ENCODE measurements at regions not wholly inside any gene's neighbourhood (a gene's known extent, or its start where the extent isn't known, plus 50 kb on each side); places are given as distances from the start of the nearest gene placed in this dataset.

DNA sequence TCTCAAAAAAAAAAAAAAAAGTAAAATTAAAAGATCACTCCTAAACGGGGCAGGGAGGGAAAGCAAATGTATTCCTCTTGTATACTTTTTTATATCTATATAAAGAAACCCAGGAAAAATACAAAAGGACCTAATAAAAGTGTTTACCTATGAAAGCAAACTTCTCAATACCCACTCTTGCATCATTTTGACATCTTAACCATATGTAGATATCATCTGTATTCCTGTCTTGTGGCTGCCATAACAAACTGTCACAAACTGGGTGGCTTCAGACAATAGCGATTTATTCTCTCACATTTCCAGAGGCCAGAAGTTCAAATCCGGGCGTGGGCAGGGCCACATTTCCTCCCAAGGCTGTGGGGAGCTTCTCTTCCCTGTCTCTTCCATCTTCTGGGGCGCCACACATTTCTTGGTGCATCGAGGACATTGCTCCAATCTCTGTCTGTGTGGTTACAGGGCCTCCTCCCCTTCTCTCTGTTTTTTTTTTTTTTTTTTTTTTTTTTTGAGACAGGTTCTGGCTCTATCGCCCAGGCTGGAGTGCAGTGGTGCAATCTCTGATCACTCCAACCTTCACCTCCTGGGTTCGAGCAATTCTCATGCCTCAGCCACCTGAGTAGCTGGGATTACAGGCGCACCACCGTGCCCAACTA is 58.4 kb upstream of the IL17B start:
- no peaks in the 10 kb centered on the region for H3K79me2 ChIP-seq (ENCODE audit: control insufficient read depth, insufficient read depth, low read length)
- ChIA-PET CTCF (no interaction called here), POLR2A (interaction anchor here (0.7 kb wide), 1 partner anchor 125 kb away, joined by 6 read pairs; no protein-coding TSS in a partner anchor)
- no peaks in the 10 kb centered on the region for H3K9me3 ChIP-seq (replicated peaks; ENCODE audit: control insufficient read depth, insufficient read depth, low read length)
- no peaks in the 10 kb centered on the region for H3K27me3 ChIP-seq (ENCODE audit: control insufficient read depth in 2 of 2, insufficient read depth in 2 of 2, low read length in 2 of 2)
- H3K4me1 ChIP-seq (ENCODE audit: control insufficient read depth, extremely low read depth, insufficient read depth, low read length) = peaks cover 12% of the 10 kb centered on the region
- H3K36me3 ChIP-seq (ENCODE audit: control insufficient read depth in 2 of 2, extremely low read depth in 1 of 2, insufficient read depth in 2 of 2, low read length in 2 of 2) = no peaks in the 10 kb centered on the region
- TF ChIP-seq, protein P1, sequence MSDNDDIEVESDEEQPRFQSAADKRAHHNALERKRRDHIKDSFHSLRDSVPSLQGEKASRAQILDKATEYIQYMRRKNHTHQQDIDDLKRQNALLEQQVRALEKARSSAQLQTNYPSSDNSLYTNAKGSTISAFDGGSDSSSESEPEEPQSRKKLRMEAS (IDR thresholded peaks at IDR 0.05; ENCODE audit: insufficient read depth, insufficient read length) = no peak
- TF ChIP-seq EZH2 (IDR thresholded peaks at IDR 0.05; ENCODE audit: borderline replicate concordance, low read depth, low read length, severe bottlenecking) (no peak), FOS (IDR thresholded peaks at IDR 0.05; ENCODE audit: borderline replicate concordance, insufficient read depth, low read length) (no peak), GATA2 (IDR thresholded peaks at IDR 0.05; ENCODE audit: insufficient read depth, insufficient read length, low read depth, low read length) (no peak), POLR2AphosphoS5 (IDR thresholded peaks at IDR 0.05; ENCODE audit: insufficient read depth, low read depth, low read length) (no peak), MYC (IDR thresholded peaks at IDR 0.05; ENCODE audit: low read depth, low read length) (no peak), POLR2A (IDR thresholded peaks at IDR 0.05; ENCODE audit: low read depth, low read length) (no peak), JUN (IDR thresholded peaks at IDR 0.05; ENCODE audit: borderline replicate concordance, insufficient read depth, insufficient read length, low read depth) (no peak)
- TF ChIP-seq, protein P2, sequence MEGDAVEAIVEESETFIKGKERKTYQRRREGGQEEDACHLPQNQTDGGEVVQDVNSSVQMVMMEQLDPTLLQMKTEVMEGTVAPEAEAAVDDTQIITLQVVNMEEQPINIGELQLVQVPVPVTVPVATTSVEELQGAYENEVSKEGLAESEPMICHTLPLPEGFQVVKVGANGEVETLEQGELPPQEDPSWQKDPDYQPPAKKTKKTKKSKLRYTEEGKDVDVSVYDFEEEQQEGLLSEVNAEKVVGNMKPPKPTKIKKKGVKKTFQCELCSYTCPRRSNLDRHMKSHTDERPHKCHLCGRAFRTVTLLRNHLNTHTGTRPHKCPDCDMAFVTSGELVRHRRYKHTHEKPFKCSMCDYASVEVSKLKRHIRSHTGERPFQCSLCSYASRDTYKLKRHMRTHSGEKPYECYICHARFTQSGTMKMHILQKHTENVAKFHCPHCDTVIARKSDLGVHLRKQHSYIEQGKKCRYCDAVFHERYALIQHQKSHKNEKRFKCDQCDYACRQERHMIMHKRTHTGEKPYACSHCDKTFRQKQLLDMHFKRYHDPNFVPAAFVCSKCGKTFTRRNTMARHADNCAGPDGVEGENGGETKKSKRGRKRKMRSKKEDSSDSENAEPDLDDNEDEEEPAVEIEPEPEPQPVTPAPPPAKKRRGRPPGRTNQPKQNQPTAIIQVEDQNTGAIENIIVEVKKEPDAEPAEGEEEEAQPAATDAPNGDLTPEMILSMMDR (IDR thresholded peaks at IDR 0.05; ENCODE audit: extremely low read depth in 1 of 2, insufficient read depth in 1 of 2, low read depth in 1 of 2, low read length in 2 of 2) = no peak
- no peaks in the 10 kb centered on the region for H4K20me1 ChIP-seq (replicated peaks; ENCODE audit: control insufficient read depth, extremely low read depth, insufficient read depth, low read length)
- no peak overlapping the region for H3K9ac ChIP-seq (replicated peaks; ENCODE audit: extremely low read depth, insufficient read depth, low read length)
- no peak for DNase-seq (ENCODE audit: low read depth, low spot score)
- intact Hi-C loops (cut with micrococcal nuclease) (loop anchor here (10.0 kb wide), 1 partner anchor 303 kb away; no protein-coding TSS in a partner anchor), dilution Hi-C loops (cut with MboI; ENCODE audit: extremely low pct_ligation_motif_present, low sequenced_read_pairs) (no loop called here)
- peak overlapping the region; percentile 2 for H2AFZ ChIP-seq (ENCODE audit: low read depth, low read length)
- BruUV-seq (replicated peaks) = no TSS peak
- no peak overlapping the region for H3K4me2 ChIP-seq (ENCODE audit: insufficient read depth, low read length)
- H3K27ac ChIP-seq (ENCODE audit: insufficient read depth, low read depth, low read length) = no peak overlapping the region
- no peak overlapping the region for H3K4me3 ChIP-seq (replicated peaks in 1 of 3; ENCODE audit: insufficient read depth in 1 of 3, low read depth in 1 of 3, low read length in 3 of 3)
- FAIRE-seq = no peak
- H3K9me1 ChIP-seq (replicated peaks; ENCODE audit: control insufficient read depth, extremely low read depth, insufficient read depth, low read length) = no peaks in the 10 kb centered on the region

Data from endothelial cell of umbilical vein (primary cell).